Fibroblast of skin of back (primary cell): ENCODE measurements at regions not wholly inside any gene's neighbourhood (a gene's known extent, or its start where the extent isn't known, plus 50 kb on each side); places are given as distances from the start of the nearest gene placed in this dataset.

Source experiments
- DNase-seq: peaks from one replicate; pipeline ENCODE4 v3.0.0-alpha.2; 2013

DNA sequence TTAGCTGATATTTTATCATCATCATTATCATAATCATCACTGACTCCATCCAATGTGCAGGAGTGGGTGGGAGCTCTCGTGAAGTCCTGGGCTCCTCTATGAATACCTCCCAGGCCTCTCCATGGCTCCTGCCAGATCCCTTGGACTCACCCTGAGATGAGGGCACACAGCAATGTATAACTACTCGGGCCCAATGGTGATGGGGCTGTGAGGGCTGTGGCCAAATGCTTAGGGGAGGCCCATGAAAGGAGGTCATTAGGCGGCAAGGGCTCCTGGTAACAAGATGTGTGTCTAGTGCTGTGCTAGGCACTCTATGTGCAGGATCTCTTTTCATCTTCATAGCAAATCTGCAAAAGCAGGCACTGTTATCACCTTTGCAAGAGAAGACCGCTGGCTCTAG is 270.9 kb downstream of the GLRX3 start:
- DNase-seq: no peak

DNA sequence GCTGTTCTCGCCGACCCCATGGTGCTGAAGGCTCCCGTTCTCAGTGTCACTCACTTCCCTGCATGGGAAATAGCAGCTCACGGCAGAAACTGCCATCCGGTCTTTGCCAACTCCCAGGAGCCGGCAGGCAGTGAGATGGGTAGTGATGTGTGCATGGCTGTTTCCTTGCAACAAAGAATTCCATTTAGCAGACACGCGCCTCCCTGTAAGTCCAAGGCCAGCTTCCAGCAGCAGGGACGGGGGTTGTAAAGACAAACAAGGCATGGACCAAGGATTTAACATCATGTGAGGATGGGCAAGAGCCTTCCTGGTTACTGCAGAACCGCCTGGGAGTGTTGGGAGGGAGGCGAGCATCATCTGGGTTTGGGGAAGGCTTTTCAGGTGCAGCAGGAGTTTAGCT is 273.1 kb downstream of the GLRX3 start:
- no peak for DNase-seq

DNA sequence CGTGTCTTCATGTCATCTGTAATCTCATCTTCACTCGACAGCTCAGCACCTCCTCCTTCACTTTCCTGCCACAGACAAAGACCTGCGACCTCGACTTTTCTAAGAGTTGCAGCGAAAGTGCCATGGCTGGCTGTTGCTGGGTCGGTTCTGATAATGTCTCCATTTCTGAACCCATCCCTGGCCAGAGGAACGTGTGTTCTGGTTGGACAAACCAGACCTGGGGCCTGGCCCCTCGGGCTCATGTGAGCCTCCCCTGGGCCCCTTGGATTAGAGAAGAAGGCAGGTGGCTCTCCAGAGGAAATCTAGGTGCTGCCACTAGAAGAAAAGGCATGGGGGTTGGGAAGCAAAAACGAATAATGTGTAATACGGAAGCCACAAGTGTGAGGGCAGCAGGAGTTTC is 273.7 kb downstream of the GLRX3 start:
- DNase-seq: no peak

DNA sequence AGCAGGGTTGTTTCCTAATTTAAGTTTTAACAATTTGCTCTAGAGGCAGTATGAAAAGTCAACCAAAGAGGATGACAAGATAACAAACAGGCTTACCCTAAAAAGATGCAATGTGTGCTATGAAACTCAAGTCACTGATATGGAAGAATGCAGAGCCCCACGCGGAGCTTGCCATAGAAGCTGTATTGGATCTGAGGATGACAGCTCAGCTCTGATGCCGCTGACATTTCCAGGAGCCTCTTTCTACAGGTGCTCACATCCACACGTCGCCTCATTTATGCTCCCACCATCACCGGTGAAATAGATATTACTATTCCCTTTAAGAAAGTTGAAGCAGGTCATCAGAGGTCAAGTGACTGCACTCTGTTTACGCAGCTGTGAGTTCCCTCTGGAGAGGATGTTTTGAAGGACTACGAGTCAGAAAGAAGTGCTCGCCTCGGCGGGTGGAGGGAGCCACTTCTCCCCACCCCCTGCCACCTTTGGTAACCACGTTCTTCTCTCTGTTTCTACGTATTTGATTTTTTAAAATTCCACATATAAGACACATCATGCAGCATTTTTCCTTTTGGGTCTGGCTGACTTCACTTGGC is 275.4 kb downstream of the GLRX3 start:
- no peak for DNase-seq

DNA sequence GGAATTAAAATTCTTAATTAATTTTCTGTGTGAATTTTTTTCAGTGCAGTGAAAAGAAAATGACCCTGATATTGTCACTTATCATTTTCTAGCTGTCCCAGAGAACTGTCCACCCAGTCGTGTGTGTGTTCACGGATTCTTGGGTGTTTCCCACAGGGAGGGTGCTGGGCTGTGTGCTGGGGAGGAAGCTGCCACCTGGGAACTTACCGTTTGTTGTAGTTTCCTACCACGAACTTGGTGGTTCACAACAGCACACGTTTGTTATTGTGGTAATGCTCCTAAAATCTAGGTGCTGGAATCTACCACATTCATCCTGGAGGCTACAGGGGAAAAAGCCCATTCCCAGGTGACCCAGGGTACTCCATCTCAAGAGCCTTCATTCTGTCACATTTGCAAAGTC is 276.1 kb downstream of the GLRX3 start:
- DNase-seq: no peak

DNA sequence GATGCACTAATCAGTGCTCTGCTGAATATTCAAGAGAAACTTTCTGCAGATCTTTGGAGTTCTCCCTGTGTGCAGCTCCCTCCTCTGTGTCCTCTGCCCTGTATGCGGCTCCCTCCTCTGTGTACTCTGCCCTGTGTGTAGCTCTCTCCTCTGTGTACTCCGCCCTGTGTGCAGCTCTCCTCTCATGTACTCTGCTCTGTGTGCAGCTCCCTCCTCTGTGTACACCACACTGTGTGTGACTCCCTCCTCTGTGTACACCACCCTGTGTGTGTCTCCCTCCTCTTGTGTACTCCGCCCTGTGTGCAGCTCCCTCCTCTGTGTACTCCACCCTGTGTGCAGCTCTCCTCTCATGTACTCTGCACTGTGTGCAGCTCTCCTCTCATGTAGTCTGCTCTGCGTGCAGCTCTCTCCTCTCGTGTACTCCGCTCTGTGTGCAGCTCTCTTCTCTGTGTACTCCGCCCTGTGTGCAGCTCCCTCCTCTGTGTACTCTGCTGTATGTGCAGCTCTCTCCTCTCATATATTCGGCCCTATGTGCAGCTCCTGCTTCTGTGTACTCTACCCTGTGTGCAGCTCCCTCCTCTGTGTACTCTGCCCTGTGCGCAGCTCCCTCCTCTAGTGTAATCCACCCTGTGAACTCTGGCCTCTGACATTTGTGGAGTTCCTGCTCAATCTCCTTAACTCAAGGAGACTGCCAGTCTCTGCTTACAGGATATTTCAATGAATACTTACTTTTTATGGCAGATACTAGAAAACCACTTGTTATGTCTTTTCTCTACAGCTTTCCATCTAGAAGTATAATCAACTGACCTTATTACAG is 280.4 kb downstream of the GLRX3 start:
- no peak for DNase-seq

DNA sequence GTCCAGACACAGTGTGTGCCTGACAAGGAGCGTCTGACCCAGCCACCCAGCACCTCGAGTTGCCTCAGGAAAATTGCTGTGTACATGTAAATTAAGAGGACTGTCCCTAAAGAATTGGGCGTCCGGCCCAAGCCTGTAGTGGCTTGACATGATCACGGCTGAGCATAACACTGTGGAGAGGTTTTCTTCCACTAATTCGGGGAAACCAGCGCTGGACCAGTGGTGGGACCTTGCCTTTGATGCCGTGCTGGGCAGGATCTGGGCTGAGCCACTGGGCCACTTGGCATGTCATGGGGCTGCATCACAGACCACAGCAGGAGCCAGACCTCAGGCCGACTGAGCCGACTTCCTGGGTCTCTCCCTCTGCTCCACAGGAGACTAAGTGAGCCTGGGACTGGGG is 282.5 kb downstream of the GLRX3 start:
- DNase-seq: no peak

DNA sequence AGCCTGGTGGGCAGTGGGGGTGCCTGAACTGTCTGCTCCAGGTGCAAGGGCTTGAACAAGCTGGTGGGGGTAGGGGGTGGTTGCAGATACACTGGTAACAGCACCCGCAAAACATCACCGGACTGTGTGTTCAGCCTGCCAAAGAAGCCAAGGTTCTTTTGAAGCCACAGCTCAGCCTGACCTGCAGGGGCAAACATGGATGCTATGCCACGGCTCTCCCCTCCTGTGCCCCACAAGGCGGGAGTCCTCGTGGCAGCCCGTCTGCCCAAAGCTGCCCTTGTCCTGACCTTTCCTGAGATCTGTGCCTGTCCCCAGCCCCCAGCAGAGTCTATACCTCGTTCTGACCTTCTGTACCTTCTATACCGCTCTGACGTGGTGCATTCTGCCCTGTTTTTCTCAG is 285.7 kb downstream of the GLRX3 start:
- DNase-seq: no peak

DNA sequence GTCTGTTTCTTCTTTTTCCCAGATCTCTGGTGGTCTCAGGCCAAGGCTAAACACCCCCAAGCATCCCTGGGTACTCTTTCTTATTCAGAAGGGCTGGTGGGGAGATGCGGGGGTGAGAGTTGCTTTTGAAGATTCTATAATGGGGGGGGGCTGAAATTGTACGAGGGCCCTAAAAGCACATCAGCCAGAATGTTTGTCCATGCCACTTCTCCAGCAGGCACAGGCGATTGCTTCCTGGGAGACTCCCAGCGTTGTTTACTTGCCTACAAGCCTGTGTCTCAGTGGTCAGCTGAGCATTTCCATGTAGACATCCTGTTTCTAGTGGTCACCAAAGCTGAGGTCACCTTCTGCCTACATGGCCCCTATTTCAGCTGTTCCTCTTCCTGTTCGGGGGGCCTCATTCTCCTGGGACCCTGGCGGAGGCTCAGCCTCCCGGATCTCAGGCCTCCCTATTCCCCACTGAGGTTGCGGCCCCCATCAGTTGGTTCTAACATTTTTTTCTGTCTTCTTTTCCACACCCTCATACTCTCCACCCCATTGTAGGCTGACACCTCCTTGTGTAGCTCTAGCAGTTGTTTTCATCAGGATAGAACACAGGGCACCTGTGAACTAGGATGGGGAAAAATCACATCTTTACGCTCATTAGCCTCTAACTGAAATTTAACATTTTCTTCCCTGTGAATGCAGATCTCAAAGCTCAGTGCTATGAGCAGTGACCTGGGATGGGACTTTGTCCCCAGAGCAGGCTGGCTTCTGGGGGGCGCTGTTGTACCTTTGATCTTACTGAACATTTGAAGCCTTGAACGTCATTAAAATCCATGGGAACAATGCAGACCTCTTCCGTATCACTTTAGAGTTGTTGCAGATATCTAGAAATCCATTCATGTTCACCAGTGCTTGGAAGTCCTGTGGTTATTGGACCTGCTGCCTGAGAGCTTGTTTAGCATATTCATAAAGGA is 286.5 kb downstream of the GLRX3 start:
- no peak for DNase-seq

DNA sequence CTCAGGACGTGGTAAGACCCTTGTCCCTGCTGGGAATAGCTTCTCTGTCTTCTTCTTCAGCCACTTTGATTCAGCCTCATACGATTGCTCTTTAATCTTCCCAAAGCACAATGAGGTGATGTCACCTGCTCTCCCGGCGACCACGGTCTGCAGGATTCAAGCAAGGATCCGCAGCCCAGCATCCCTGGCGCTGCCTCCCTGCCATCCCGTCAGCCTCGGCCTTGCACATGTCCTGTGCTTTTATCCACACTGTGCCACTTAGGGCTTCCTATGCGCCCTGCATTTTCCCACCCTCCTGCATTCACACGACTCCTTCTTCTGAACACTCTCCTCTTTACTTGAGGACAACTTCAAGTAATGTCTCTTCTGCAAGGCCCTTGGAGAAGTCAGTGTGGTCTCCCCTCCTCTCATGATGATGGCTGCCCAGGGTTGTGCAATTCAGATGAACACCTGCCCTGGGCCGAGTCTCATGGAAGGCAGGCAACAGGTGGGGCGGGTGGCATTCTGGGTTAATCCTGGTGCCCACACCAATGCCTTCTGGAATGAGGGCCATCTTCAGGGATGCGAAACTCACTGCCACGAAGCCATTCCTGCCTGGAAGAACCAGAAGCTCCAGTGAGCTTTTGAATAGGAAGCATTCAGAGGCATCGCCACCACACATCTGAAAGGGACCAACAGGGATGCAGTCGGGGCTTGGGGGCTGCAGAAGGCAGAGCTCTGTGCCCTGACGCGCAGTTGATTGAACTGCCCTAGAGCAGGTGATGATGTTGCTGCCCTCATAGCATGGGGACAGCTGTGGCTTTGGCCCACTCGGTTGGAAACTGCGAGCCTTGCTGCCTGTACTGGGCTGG is 287.5 kb downstream of the GLRX3 start:
- DNase-seq: no peak

DNA sequence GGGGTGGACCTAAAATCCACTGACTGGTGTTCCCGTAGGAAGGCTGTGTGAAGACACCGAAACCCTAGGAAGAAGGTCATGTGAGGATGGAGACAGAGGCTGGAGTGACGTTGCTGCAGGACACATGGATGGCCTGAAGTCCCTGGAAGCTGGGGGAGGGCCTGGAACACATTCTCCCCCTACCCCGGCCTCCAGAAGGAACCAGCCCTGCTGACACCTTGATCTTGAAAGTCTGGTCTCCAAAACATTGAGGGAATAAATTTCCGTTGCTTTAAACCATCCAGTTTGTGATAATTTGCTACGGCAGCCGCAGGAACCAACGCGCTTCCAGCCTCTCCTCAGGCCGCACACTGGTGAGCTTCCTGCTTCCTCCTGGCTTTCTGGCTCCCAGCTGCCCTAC is 288.2 kb downstream of the GLRX3 start:
- no peak for DNase-seq

DNA sequence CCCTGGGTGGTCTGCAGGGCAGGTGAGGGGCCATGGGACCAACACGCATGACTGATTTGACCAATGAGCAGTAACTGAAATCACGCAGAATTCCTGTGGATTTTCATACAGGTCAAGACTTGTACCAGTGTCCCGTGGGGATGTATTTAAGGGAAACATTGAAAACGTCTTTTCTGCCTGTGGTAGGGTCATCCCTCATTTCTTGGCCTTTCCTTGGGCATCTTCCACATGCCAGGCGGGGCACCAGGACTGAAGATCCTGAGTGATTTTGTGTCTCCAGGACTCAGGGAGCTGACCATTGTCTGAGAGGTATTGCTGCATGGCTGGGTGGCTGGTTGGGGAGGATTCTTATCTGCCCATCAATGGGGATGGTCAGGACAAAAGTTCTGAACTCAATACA is 289.0 kb downstream of the GLRX3 start:
- DNase-seq: no peak

DNA sequence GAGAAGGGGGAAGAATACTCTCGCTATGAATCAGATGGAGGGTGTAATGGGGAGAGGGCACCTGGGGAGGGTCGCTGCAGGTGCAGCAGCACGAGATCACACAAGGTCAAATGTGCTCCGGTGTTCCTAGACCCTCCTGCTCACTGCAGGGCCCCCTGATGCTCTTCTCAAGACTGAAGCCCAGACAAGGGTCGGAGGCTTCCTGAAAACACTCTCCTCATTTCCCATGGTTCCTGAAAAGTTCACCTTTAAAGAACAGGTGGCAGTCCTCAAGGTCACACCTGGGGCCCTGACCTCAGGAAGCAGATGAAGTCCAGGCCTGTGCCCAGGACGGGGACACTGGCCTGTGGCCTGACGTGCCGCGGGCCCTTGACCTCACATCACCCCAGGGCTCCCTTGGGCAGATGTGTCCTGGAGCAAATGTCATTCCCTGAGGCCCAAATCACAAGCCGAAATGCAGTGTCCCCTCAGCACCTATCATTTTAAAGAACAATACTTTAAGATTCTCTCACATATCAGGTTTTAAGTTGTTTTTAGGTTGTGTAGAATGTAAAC is 289.8 kb downstream of the GLRX3 start:
- DNase-seq: no peak

DNA sequence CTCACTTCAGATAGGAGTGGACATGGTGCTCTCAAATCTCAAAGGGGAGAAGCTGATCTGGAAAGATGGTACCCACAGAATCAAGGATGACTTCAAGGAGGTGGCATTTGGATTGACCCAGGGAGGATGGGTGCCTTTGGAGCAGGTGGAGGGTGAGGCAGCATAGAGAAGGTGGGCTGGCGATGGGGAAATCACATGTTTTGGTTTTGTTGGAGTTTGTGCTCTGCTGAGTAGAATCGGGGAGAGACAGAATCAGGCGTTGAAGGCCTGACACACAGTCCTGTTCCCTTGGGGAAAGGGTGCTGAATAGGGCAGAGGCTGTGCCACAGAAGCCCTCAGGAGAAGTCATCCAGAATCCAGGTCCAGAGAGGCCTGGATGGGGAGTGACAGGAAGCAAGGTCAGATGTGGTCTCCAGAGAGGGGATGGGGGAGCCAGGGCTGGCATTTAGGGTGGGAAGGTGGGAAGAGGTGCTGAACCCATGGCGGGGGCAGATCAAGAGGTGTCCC is 291.1 kb downstream of the GLRX3 start:
- DNase-seq: no peak

DNA sequence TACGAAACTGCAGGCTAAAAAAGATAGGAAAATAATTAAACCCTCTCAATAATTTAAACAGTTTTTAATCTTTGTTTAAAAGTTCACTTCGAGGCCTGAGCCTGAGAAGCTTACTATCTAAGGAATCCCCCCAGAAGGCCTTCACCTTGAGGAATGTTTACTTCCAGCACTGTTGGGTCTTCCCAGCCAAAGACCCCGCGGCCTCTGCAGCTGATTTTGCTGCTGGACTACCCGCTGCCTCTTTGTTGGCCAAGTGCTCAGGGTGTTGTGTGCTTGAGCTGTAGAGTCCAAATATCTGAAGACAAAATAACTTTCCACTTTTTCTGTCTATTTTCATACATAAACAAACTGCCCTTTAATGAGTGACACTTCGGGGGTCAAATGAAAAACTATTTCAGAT is 292.7 kb downstream of the GLRX3 start:
- no peak for DNase-seq

DNA sequence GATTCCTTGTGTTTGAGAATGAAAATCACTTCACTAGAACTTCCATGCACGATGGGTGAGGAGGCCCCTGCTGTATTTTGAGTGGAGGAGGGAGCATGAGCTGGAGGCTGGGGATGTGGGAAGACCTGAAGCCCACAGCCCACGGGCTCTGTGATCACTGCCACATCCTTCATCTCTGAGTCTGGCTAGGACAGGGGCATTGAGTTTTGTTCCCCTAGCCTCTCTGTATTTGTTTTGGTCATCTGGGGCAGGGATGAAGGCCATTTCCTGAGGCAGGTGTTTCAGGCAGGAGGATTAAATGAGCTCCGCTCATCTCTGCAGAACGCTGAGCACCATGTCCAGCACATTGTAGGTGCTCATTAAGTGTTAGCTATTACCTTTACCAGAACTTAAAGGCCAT is 293.6 kb downstream of the GLRX3 start:
- DNase-seq: no peak

DNA sequence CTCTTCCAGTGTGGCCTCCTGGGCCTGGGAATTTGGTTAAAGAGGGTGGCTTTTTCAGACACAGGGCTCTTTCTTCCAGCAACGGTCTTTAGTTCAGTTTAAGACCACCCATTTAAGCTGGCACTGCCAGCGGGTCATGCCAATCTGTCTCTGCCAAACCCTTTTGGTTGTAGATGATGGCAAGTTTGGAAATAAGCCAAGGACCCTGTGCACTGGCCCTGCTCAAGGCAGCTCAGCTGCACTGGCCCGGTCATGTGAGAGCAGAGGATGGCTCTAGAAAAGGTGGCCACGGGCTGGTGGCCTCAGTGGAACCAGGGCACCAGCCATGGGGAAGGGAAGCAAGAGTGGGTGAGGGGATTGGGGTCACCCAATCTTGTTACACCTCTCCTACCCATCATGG is 294.1 kb downstream of the GLRX3 start:
- DNase-seq: no peak

DNA sequence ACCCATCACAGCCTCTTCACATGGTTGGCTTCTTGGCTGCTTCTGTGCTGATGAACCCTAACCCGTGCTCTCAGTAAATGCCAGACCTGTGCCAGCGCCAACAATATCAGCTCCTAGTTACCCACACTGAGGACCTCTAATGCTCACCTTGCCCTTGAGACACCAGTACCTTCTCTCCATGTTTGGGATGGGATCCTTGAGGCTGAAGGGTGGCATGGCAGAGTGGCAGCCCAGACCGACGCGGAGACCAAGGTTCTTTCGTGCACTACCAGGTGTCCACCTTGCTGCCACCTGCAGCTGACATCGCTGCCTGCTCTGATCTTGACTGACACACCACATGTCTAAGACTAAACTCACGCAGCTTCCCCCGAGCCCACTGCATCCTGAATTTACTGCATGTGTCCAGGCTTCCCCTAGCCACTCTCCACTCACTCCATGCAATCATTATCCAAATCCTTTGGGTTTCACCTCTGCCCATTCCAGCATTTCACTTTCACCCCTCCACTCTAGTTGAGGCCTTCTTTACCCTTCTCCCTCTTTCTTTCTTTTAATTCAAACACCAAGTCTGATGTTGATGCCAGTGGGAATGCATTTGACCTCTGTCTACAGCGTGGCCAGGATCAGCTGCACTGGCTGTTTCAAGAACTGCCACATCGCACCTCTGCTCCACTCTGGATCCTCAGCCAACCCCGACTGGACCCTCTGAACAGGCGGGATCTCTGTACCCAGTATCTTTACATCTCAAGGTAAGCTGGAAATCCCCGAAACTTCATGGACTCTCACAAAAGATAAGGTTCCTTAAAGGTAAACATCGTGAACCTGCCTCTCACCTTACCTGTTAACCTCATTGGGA is 294.9 kb downstream of the GLRX3 start:
- DNase-seq: no peak

DNA sequence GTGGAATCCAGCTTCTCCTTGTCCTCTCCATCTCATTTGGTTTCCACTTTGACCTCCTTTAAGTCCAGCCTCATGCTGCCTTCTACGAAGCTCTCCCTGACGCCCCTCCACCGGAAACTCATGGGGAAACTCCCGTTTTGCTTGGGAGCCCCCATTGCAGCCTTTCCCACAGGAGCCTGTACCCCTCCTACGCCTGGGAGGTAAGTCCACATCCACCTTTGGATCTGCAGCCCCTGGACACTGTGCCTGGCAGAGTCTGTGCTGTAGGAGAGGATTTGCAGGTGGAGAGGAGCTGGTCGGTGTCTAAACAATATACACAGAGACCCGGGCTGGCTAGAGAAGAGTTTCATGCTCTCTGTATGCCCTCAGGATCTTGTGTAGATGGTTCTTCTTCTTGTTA is 296.1 kb downstream of the GLRX3 start:
- DNase-seq: no peak

DNA sequence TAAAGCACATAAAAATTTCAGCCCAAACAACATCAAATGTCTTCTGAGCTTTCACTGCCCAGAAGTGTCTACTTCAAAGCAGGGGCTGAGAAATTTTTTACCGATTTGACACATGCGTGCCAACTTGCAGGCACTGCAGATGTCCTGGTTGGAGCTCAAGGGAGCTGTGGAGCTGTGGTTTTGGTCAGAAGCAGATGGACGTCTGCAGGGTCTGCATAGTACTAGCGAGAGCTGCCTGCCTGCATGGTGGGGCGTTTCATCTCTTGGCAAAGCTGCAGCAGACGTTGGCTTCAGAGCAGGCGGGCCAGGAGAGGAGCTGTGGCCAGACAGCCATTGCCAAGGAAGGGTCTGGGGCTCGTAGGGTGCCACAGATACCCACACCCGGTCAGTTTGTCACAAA is 296.7 kb downstream of the GLRX3 start:
- DNase-seq: no peak
